Fibroblast of lung (primary cell): ENCODE measurements at regions not wholly inside any gene's neighbourhood (a gene's known extent, or its start where the extent isn't known, plus 50 kb on each side); places are given as distances from the start of the nearest gene placed in this dataset.

ENCODE experiments used
- DNase-seq, 2 donors: peaks; one replicate each; pipeline versions ENCODE4 v3.0.0 to v3.0.0-alpha.2; 2010; ENCODE audit warnings: low read depth in 2 of 2
- H2AFZ ChIP-seq: 2 replicates; pipeline ENCODE4 v1.5.1; 2012; ENCODE audit warnings: low read length, control low read depth, inconsistent platforms
- H3K27ac ChIP-seq: 2 replicates; pipeline ENCODE4 v1.5.1; 2011; ENCODE audit warnings: low read length, control low read depth; ENCODE audit not compliant: insufficient read depth
- H3K27me3 ChIP-seq: 2 replicates; pipeline ENCODE4 v1.5.1; 2011; ENCODE audit warnings: mild to moderate bottlenecking, low read length; ENCODE audit not compliant: control insufficient read depth, insufficient read depth
- H3K36me3 ChIP-seq: 2 replicates; pipeline ENCODE4 v1.5.1; 2011; ENCODE audit warnings: low read length; ENCODE audit not compliant: control insufficient read depth, insufficient read depth
- H3K4me1 ChIP-seq: 2 replicates; pipeline ENCODE4 v1.5.1; 2011; ENCODE audit warnings: low read length; ENCODE audit not compliant: control insufficient read depth, insufficient read depth; ENCODE audit errors: extremely low read depth
- H3K4me2 ChIP-seq: 2 replicates; pipeline ENCODE4 v1.5.1; 2011; ENCODE audit warnings: low read length, control low read depth; ENCODE audit not compliant: insufficient read depth; ENCODE audit errors: extremely low read depth
- H3K4me3 ChIP-seq, 4 experiments: fragments of 200-600 bp in 1 of 4; sonication (generic) in 1 of 4; replicated peaks in 1 of 4; 2 replicates each; pipeline ENCODE4 v1.5.1; 2011 to 2016; ENCODE audit warnings: low read length in 4 of 4, low read depth in 3 of 4, mild to moderate bottlenecking in 3 of 4, control low read depth in 2 of 4, inconsistent platforms in 1 of 4, mixed read lengths in 1 of 4; ENCODE audit not compliant: insufficient read depth in 1 of 4; ENCODE audit errors: control extremely low read depth in 1 of 4
- H3K79me2 ChIP-seq: 2 replicates; pipeline ENCODE4 v1.5.1; 2012; ENCODE audit warnings: mild to moderate bottlenecking, low read length, inconsistent platforms; ENCODE audit not compliant: control insufficient read depth, insufficient read depth
- H3K9ac ChIP-seq: 2 replicates; pipeline ENCODE4 v1.5.1; 2011; ENCODE audit warnings: mild to moderate bottlenecking, low read length, control low read depth; ENCODE audit not compliant: insufficient read depth
- H3K9me3 ChIP-seq: 2 replicates; pipeline ENCODE4 v1.5.1; 2012; ENCODE audit warnings: low read depth, low read length; ENCODE audit not compliant: control insufficient read depth, insufficient read depth
- H4K20me1 ChIP-seq: 2 replicates; pipeline ENCODE4 v1.5.1; 2011; ENCODE audit warnings: low read length; ENCODE audit not compliant: control insufficient read depth, insufficient read depth; ENCODE audit errors: extremely low read depth
- CTCF ChIP-seq, 2 donors: IDR thresholded peaks in 1 of 2; conservative IDR thresholded peaks in 1 of 2; 1 replicate in 1 of 2; 2 replicates in 1 of 2; pipeline ENCODE4 v1.5.1; 2011 to 2012; ENCODE audit warnings: low read length in 2 of 2, control low read depth in 1 of 2, inconsistent platforms in 1 of 2, low read depth in 1 of 2, mild to moderate bottlenecking in 1 of 2
- EZH2 ChIP-seq: IDR thresholded peaks from 2 replicates; pipeline ENCODE4 v1.5.1; 2012; ENCODE audit warnings: low read length, control low read depth, mild to moderate bottlenecking; ENCODE audit errors: missing control alignments

- no peak overlapping the region for H2AFZ ChIP-seq
- H3K9me3 ChIP-seq = no peaks in the 10 kb centered on the region
- peak in 1 of 2 donors; percentile 6 for DNase-seq
- no peak overlapping the region for H3K27ac ChIP-seq
- no peaks in the 10 kb centered on the region for H3K27me3 ChIP-seq
- H3K4me2 ChIP-seq = no peak overlapping the region
- H3K79me2 ChIP-seq = no peaks in the 10 kb centered on the region
- H3K4me3 ChIP-seq = no peak overlapping the region
- TF ChIP-seq EZH2 (no peak), CTCF (conservative IDR thresholded peaks at IDR 0.05 in 1 of 2, IDR thresholded peaks at IDR 0.05 in 1 of 2; ENCODE audit: low read depth in 1 of 2, low read length in 2 of 2) (no peak)
- H3K4me1 ChIP-seq = no peaks in the 10 kb centered on the region
- H3K9ac ChIP-seq = no peak overlapping the region
- no peaks in the 10 kb centered on the region for H4K20me1 ChIP-seq
- no peaks in the 10 kb centered on the region for H3K36me3 ChIP-seq
Observed at GRCh38 chr4:133600008-133600407, 450.9 kb downstream of the PCDH10 start.

- Histone ChIP-seq H3K4me3 (no peak overlapping the region), H3K79me2 (no peaks in the 10 kb centered on the region), H4K20me1 (no peaks in the 10 kb centered on the region), H3K4me1 (no peaks in the 10 kb centered on the region), H3K27ac (no peak overlapping the region), H3K4me2 (no peak overlapping the region), H3K27me3 (no peaks in the 10 kb centered on the region), H3K36me3 (no peaks in the 10 kb centered on the region), H2AFZ (no peak overlapping the region), H3K9ac (no peak overlapping the region), H3K9me3 (no peaks in the 10 kb centered on the region)
- DNase-seq = no peak
- no peak for TF ChIP-seq CTCF (conservative IDR thresholded peaks at IDR 0.05 in 1 of 2, IDR thresholded peaks at IDR 0.05 in 1 of 2; ENCODE audit: low read depth in 1 of 2, low read length in 2 of 2)
- no peak for TF ChIP-seq EZH2
Observed at GRCh38 chr4:133598779-133599178, 449.7 kb downstream of the PCDH10 start.

- Histone ChIP-seq H3K27me3 (no peaks in the 10 kb centered on the region), H3K36me3 (no peaks in the 10 kb centered on the region), H3K4me3 (no peak overlapping the region), H3K9ac (no peak overlapping the region), H3K4me2 (no peak overlapping the region), H3K79me2 (no peaks in the 10 kb centered on the region), H3K4me1 (no peaks in the 10 kb centered on the region), H4K20me1 (no peaks in the 10 kb centered on the region), H2AFZ (no peak overlapping the region), H3K27ac (no peak overlapping the region), H3K9me3 (no peaks in the 10 kb centered on the region)
- TF ChIP-seq CTCF (conservative IDR thresholded peaks at IDR 0.05 in 1 of 2, IDR thresholded peaks at IDR 0.05 in 1 of 2; ENCODE audit: low read depth in 1 of 2, low read length in 2 of 2) (no peak), EZH2 (no peak)
- DNase-seq = peak; percentile 7 to 9
Observed at GRCh38 chr4:133597251-133597650, 448.2 kb downstream of the PCDH10 start.
